ENCODE measurements at regions not wholly inside any gene's neighbourhood (a gene's known extent, or its start where the extent isn't known, plus 50 kb on each side); places are given as distances from the start of the nearest gene placed in this dataset.

DNA sequence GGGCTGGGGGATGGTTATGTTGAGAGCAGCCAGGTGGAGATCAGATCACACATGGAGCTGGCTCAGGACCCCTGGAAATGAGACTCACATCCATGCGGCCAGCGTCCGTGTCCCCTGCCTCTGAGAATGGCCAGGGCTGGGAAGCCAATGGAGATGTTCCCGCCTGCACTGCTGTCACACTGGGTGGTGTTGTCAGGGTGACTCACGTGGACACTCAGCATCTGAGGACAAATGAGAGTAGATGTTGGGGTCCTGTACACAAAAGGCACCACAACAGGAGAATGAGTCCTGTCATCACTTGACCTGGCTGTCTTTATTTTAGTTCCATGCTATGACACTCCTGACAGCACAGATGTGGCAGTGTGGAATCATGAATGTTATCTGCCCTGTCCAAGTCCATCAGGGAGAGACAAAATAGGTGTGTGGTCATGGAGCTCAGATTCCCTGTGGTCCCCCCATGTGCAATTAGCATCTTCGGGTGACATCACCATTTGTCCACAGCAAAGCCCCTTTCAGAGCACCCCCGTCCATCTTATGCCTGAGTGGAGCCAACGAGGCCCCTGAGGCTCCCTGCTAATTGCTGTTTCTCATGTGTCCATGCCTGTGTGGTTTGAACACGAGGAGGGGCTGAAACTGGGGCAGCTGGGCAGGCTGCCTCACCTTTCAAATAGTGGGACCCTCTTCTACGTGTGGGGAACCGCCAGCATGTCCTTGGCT, 393.5 kb downstream of the AACS start:
- POLR2A ChIA-PET: no interaction called here
- TF ChIP-seq, protein P1, sequence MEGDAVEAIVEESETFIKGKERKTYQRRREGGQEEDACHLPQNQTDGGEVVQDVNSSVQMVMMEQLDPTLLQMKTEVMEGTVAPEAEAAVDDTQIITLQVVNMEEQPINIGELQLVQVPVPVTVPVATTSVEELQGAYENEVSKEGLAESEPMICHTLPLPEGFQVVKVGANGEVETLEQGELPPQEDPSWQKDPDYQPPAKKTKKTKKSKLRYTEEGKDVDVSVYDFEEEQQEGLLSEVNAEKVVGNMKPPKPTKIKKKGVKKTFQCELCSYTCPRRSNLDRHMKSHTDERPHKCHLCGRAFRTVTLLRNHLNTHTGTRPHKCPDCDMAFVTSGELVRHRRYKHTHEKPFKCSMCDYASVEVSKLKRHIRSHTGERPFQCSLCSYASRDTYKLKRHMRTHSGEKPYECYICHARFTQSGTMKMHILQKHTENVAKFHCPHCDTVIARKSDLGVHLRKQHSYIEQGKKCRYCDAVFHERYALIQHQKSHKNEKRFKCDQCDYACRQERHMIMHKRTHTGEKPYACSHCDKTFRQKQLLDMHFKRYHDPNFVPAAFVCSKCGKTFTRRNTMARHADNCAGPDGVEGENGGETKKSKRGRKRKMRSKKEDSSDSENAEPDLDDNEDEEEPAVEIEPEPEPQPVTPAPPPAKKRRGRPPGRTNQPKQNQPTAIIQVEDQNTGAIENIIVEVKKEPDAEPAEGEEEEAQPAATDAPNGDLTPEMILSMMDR (IDR thresholded peaks at IDR 0.05; ENCODE audit: low read depth, low read length): no peak
- Histone ChIP-seq H3K27me3 (ENCODE audit: control insufficient read depth, insufficient read depth, low read length) (no peaks in the 10 kb centered on the region), H3K27ac (ENCODE audit: low read depth, low read length) (no peak overlapping the region), H3K9me3 (ENCODE audit: control insufficient read depth, insufficient read depth, low read length) (peaks cover 42% of the 10 kb centered on the region), H3K4me3 (ENCODE audit: low read depth, low read length) (no peak overlapping the region)
- CTCF ChIA-PET: no interaction called here
- no peak for DNase-seq (ENCODE audit: low read depth, low spot score)

- TF ChIP-seq, protein P1 (IDR thresholded peaks at IDR 0.05; ENCODE audit: low read depth, low read length): no peak
- POLR2A ChIA-PET: no interaction called here
- Histone ChIP-seq H3K9me3 (ENCODE audit: control insufficient read depth, insufficient read depth, low read length) (peaks cover 53% of the 10 kb centered on the region), H3K4me3 (ENCODE audit: low read depth, low read length) (no peak overlapping the region), H3K27ac (ENCODE audit: low read depth, low read length) (no peak overlapping the region), H3K27me3 (ENCODE audit: control insufficient read depth, insufficient read depth, low read length) (no peaks in the 10 kb centered on the region)
- no peak for DNase-seq (ENCODE audit: low read depth, low spot score)
- CTCF ChIA-PET: no interaction called here
Measured at GRCh38 chr12:125461831-125462230, 396.6 kb downstream of the AACS start.

DNA sequence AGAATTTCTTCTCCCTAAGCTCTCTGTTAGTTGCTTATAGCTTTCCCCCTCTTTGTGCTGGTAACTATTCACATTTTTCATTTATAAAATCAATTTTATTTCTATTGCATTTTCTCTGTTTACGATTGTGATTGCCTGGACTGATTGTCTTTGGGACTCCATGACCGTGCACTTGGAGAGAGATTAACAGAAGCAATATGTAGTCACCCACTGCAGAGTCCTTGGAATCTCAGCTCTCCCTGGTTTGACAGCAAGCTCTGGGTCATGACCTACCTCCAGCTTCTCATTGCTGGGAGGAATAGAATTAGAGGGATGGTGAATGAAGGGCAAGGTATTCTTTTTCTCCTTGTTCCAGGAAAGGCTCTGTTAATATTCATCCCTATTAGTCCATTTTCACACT, 398.2 kb downstream of the AACS start:
- H3K9me3 ChIP-seq (ENCODE audit: control insufficient read depth, insufficient read depth, low read length): peaks cover 37% of the 10 kb centered on the region
- DNase-seq (ENCODE audit: low read depth, low spot score): no peak
- POLR2A ChIA-PET: no interaction called here
- H3K27ac ChIP-seq (ENCODE audit: low read depth, low read length): no peak overlapping the region
- CTCF ChIA-PET: no interaction called here
- TF ChIP-seq, protein P1 (IDR thresholded peaks at IDR 0.05; ENCODE audit: low read depth, low read length): no peak
- no peak overlapping the region for H3K4me3 ChIP-seq (ENCODE audit: low read depth, low read length)
- H3K27me3 ChIP-seq (ENCODE audit: control insufficient read depth, insufficient read depth, low read length): no peaks in the 10 kb centered on the region

- DNase-seq (ENCODE audit: low read depth, low spot score): no peak
- TF ChIP-seq, protein P1 (IDR thresholded peaks at IDR 0.05; ENCODE audit: low read depth, low read length): no peak
- peaks cover 31% of the 10 kb centered on the region for H3K9me3 ChIP-seq (ENCODE audit: control insufficient read depth, insufficient read depth, low read length)
- H3K27ac ChIP-seq (ENCODE audit: low read depth, low read length): no peak overlapping the region
- no peak overlapping the region for H3K4me3 ChIP-seq (ENCODE audit: low read depth, low read length)
- ChIA-PET POLR2A (no interaction called here), CTCF (no interaction called here)
- no peaks in the 10 kb centered on the region for H3K27me3 ChIP-seq (ENCODE audit: control insufficient read depth, insufficient read depth, low read length)
Measured at GRCh38 chr12:125467363-125467762, 402.1 kb downstream of the AACS start.

GRCh38 chr12:125469683-125470082, 404.4 kb downstream of the AACS start:
- Histone ChIP-seq H3K4me3 (ENCODE audit: low read depth, low read length) (no peak overlapping the region), H3K27ac (ENCODE audit: low read depth, low read length) (no peak overlapping the region), H3K9me3 (ENCODE audit: control insufficient read depth, insufficient read depth, low read length) (peaks cover 33% of the 10 kb centered on the region), H3K27me3 (ENCODE audit: control insufficient read depth, insufficient read depth, low read length) (no peaks in the 10 kb centered on the region)
- TF ChIP-seq, protein P1 (IDR thresholded peaks at IDR 0.05; ENCODE audit: low read depth, low read length): no peak
- ChIA-PET POLR2A (no interaction called here), CTCF (no interaction called here)
- no peak for DNase-seq (ENCODE audit: low read depth, low spot score)
